ENCODE measurements at regions not wholly inside any gene's neighbourhood (a gene's known extent, or its start where the extent isn't known, plus 50 kb on each side); places are given as distances from the start of the nearest gene placed in this dataset.

DNA sequence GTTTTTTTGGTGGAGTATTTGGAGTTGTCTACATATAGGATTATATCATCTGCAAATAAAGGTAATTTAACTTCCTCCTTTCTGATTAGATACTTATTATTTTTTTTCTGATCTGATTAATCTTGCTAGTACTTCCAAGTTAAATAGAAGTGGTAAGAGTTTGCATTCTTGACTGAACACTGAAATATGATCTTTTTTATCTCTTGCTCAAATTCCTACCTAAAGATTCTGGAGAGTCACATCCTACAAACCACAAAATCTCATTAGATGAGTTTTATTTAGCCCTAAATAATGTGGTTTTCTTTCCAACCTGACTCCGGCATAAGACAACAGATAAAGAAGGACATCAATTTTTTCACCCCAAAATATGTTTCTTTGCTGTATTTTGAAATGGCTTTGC, 977.9 kb upstream of the GBE1 start:
- Histone ChIP-seq H2AFZ (no peak overlapping the region), H3K9me2 (ENCODE audit: insufficient read depth) (no peaks in the 10 kb centered on the region), H3K4me1 (ENCODE audit: insufficient read depth) (peaks cover 12% of the 10 kb centered on the region; the same call in 1 of the 2 replicates), H4K20me1 (replicated peaks; ENCODE audit: insufficient read depth) (no peaks in the 10 kb centered on the region), H3K27ac (ENCODE audit: low read depth) (no peak overlapping the region), H3K27me3 (ENCODE audit: insufficient read depth) (no peaks in the 10 kb centered on the region), H3K4me2 (no peak overlapping the region), H3K79me2 (replicated peaks; ENCODE audit: insufficient read depth) (no peaks in the 10 kb centered on the region), H3K4me3 (no peak overlapping the region), H3F3A (replicated peaks; ENCODE audit: low read depth) (no peaks in the 10 kb centered on the region), H3K36me3 (ENCODE audit: insufficient read depth) (no peaks in the 10 kb centered on the region)
- Mint-ChIP-seq H3K27me3 (ENCODE audit: insufficient read depth, low read depth, poor library complexity) (peaks cover 2% of the 10 kb centered on the region), H3K27ac (no peak overlapping the region), H3K9me3 (no peaks in the 10 kb centered on the region), H3K36me3 (ENCODE audit: low read depth) (no peaks in the 10 kb centered on the region), H3K4me3 (no peak overlapping the region), H3K4me1 (peaks cover 12% of the 10 kb centered on the region; the same call in 2 of the 3 replicates)
- ATAC-seq (no peak), DNase-seq (ENCODE audit: low spot score) (no peak)
- TF ChIP-seq, protein P1, sequence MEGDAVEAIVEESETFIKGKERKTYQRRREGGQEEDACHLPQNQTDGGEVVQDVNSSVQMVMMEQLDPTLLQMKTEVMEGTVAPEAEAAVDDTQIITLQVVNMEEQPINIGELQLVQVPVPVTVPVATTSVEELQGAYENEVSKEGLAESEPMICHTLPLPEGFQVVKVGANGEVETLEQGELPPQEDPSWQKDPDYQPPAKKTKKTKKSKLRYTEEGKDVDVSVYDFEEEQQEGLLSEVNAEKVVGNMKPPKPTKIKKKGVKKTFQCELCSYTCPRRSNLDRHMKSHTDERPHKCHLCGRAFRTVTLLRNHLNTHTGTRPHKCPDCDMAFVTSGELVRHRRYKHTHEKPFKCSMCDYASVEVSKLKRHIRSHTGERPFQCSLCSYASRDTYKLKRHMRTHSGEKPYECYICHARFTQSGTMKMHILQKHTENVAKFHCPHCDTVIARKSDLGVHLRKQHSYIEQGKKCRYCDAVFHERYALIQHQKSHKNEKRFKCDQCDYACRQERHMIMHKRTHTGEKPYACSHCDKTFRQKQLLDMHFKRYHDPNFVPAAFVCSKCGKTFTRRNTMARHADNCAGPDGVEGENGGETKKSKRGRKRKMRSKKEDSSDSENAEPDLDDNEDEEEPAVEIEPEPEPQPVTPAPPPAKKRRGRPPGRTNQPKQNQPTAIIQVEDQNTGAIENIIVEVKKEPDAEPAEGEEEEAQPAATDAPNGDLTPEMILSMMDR (conservative IDR thresholded peaks at IDR 0.05; ENCODE audit: low read depth in 2 of 2) = no peak
- TF ChIP-seq POLR2AphosphoS5 (IDR thresholded peaks at IDR 0.05; ENCODE audit: low read depth) = no peak
- TF ChIP-seq, protein P2, sequence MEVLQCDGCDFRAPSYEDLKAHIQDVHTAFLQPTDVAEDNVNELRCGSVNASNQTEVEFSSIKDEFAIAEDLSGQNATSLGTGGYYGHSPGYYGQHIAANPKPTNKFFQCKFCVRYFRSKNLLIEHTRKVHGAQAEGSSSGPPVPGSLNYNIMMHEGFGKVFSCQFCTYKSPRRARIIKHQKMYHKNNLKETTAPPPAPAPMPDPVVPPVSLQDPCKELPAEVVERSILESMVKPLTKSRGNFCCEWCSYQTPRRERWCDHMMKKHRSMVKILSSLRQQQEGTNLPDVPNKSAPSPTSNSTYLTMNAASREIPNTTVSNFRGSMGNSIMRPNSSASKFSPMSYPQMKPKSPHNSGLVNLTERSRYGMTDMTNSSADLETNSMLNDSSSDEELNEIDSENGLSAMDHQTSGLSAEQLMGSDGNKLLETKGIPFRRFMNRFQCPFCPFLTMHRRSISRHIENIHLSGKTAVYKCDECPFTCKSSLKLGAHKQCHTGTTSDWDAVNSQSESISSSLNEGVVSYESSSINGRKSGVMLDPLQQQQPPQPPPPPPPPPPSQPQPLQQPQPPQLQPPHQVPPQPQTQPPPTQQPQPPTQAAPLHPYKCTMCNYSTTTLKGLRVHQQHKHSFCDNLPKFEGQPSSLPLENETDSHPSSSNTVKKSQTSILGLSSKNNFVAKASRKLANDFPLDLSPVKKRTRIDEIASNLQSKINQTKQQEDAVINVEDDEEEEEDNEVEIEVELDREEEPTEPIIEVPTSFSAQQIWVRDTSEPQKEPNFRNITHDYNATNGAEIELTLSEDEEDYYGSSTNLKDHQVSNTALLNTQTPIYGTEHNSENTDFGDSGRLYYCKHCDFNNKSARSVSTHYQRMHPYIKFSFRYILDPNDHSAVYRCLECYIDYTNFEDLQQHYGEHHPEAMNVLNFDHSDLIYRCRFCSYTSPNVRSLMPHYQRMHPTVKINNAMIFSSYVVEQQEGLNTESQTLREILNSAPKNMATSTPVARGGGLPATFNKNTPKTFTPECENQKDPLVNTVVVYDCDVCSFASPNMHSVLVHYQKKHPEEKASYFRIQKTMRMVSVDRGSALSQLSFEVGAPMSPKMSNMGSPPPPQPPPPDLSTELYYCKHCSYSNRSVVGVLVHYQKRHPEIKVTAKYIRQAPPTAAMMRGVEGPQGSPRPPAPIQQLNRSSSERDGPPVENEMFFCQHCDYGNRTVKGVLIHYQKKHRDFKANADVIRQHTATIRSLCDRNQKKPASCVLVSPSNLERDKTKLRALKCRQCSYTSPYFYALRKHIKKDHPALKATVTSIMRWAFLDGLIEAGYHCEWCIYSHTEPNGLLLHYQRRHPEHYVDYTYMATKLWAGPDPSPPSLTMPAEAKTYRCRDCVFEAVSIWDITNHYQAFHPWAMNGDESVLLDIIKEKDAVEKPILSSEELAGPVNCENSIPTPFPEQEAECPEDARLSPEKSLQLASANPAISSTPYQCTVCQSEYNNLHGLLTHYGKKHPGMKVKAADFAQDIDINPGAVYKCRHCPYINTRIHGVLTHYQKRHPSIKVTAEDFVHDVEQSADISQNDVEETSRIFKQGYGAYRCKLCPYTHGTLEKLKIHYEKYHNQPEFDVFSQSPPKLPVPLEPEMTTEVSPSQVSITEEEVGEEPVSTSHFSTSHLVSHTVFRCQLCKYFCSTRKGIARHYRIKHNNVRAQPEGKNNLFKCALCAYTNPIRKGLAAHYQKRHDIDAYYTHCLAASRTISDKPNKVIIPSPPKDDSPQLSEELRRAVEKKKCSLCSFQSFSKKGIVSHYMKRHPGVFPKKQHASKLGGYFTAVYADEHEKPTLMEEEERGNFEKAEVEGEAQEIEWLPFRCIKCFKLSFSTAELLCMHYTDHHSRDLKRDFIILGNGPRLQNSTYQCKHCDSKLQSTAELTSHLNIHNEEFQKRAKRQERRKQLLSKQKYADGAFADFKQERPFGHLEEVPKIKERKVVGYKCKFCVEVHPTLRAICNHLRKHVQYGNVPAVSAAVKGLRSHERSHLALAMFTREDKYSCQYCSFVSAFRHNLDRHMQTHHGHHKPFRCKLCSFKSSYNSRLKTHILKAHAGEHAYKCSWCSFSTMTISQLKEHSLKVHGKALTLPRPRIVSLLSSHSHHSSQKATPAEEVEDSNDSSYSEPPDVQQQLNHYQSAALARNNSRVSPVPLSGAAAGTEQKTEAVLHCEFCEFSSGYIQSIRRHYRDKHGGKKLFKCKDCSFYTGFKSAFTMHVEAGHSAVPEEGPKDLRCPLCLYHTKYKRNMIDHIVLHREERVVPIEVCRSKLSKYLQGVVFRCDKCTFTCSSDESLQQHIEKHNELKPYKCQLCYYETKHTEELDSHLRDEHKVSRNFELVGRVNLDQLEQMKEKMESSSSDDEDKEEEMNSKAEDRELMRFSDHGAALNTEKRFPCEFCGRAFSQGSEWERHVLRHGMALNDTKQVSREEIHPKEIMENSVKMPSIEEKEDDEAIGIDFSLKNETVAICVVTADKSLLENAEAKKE (CRISPR knock-in tag; IDR thresholded peaks at IDR 0.05) = no peak
- no peak for TF ChIP-seq EZH2phosphoT487 (IDR thresholded peaks at IDR 0.05; ENCODE audit: unreplicated experiment)
- TF ChIP-seq NANOG (IDR thresholded peaks at IDR 0.05; ENCODE audit: borderline replicate concordance) = no peak
- TF ChIP-seq, protein P3, sequence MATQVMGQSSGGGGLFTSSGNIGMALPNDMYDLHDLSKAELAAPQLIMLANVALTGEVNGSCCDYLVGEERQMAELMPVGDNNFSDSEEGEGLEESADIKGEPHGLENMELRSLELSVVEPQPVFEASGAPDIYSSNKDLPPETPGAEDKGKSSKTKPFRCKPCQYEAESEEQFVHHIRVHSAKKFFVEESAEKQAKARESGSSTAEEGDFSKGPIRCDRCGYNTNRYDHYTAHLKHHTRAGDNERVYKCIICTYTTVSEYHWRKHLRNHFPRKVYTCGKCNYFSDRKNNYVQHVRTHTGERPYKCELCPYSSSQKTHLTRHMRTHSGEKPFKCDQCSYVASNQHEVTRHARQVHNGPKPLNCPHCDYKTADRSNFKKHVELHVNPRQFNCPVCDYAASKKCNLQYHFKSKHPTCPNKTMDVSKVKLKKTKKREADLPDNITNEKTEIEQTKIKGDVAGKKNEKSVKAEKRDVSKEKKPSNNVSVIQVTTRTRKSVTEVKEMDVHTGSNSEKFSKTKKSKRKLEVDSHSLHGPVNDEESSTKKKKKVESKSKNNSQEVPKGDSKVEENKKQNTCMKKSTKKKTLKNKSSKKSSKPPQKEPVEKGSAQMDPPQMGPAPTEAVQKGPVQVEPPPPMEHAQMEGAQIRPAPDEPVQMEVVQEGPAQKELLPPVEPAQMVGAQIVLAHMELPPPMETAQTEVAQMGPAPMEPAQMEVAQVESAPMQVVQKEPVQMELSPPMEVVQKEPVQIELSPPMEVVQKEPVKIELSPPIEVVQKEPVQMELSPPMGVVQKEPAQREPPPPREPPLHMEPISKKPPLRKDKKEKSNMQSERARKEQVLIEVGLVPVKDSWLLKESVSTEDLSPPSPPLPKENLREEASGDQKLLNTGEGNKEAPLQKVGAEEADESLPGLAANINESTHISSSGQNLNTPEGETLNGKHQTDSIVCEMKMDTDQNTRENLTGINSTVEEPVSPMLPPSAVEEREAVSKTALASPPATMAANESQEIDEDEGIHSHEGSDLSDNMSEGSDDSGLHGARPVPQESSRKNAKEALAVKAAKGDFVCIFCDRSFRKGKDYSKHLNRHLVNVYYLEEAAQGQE (IDR thresholded peaks at IDR 0.05; ENCODE audit: unreplicated experiment) = no peak
- TF ChIP-seq ZNF114 (CRISPR knock-in tag; IDR thresholded peaks at IDR 0.05) = no peak
- TF ChIP-seq STAT1 (IDR thresholded peaks at IDR 0.05; ENCODE audit: unreplicated experiment) = no peak
- TF ChIP-seq CREB1 (CRISPR knock-in tag; IDR thresholded peaks at IDR 0.05; ENCODE audit: low read depth) = no peak
- TF ChIP-seq ZNF331 (CRISPR knock-in tag; IDR thresholded peaks at IDR 0.05; ENCODE audit: low read depth) = no peak
